Keratinocyte (primary cell): ENCODE measurements at regions not wholly inside any gene's neighbourhood (a gene's known extent, or its start where the extent isn't known, plus 50 kb on each side); places are given as distances from the start of the nearest gene placed in this dataset.

Source experiments
- DNase-seq: peaks from one replicate; pipeline ENCODE4 v3.0.0-alpha.2; 2011; ENCODE audit warnings: low read depth, missing footprints, low spot score
- FAIRE-seq: peaks from 2 replicates; lab custom pipeline; 2011; peaks lifted over from hg19 to GRCh38; lab: Jason Lieb, UNC
- H2AFZ ChIP-seq: 2 replicates; pipeline ENCODE4 v1.6.0; 2012; ENCODE audit warnings: low read length, control low read depth, inconsistent platforms; ENCODE audit not compliant: control insufficient read depth
- H3K27ac ChIP-seq: 2 replicates; pipeline ENCODE4 v1.5.1; 2011; ENCODE audit warnings: low read length; ENCODE audit not compliant: control insufficient read depth, insufficient read depth
- H3K27me3 ChIP-seq: 3 replicates; pipeline ENCODE4 v1.6.0; 2011; ENCODE audit warnings: low read length; ENCODE audit not compliant: control insufficient read depth, insufficient read depth; ENCODE audit errors: extremely low read depth
- H3K36me3 ChIP-seq, 2 experiments: 2 replicates in 1 of 2; 3 replicates in 1 of 2; pipeline ENCODE4 v1.5.1; 2011; ENCODE audit warnings: low read length in 2 of 2, mild to moderate bottlenecking in 1 of 2; ENCODE audit not compliant: control insufficient read depth in 2 of 2, insufficient read depth in 2 of 2; ENCODE audit errors: extremely low read depth in 1 of 2
- H3K4me1 ChIP-seq: 3 replicates; pipeline ENCODE4 v1.5.1; 2011; ENCODE audit warnings: low read length; ENCODE audit not compliant: control insufficient read depth, insufficient read depth; ENCODE audit errors: extremely low read depth
- H3K4me2 ChIP-seq: 3 replicates; pipeline ENCODE4 v1.6.0; 2011; ENCODE audit warnings: low read depth, low read length; ENCODE audit not compliant: control insufficient read depth, insufficient read depth; ENCODE audit errors: extremely low read depth
- H3K4me3 ChIP-seq, 3 experiments: fragments of 200-600 bp in 1 of 3; sonication (generic) in 1 of 3; 2 replicates in 2 of 3; 3 replicates in 1 of 3; pipeline ENCODE4 v1.5.1; 2011 to 2016; ENCODE audit warnings: low read length in 3 of 3, mild to moderate bottlenecking in 3 of 3, control low read depth in 2 of 3, inconsistent platforms in 1 of 3, low read depth in 1 of 3, mixed read lengths in 1 of 3, mixed run types in 1 of 3, moderate library complexity in 1 of 3; ENCODE audit not compliant: control insufficient read depth in 2 of 3, insufficient read depth in 2 of 3; ENCODE audit errors: extremely low read depth in 1 of 3
- H3K79me2 ChIP-seq: 2 replicates; pipeline ENCODE4 v1.6.0; 2012; ENCODE audit warnings: low read length; ENCODE audit not compliant: control insufficient read depth, insufficient read depth
- H3K9ac ChIP-seq: 3 replicates; pipeline ENCODE4 v1.6.0; 2011; ENCODE audit warnings: low read length; ENCODE audit not compliant: control insufficient read depth, insufficient read depth; ENCODE audit errors: extremely low read depth
- H3K9me1 ChIP-seq: 3 replicates; pipeline ENCODE4 v1.6.0; 2011; ENCODE audit warnings: low read length; ENCODE audit not compliant: control insufficient read depth, insufficient read depth; ENCODE audit errors: extremely low read depth
- H3K9me3 ChIP-seq: 2 replicates; pipeline ENCODE4 v1.5.1; 2012; ENCODE audit warnings: low read depth, low read length; ENCODE audit not compliant: control insufficient read depth
- H4K20me1 ChIP-seq: 3 replicates; pipeline ENCODE4 v1.6.0; 2011; ENCODE audit warnings: low read length; ENCODE audit not compliant: control insufficient read depth, insufficient read depth; ENCODE audit errors: extremely low read depth
- EZH2 ChIP-seq: IDR thresholded peaks from one replicate; pipeline ENCODE4 v1.6.1; 2012; ENCODE audit warnings: inconsistent platforms, mild to moderate bottlenecking, low read length, moderate library complexity
- dilution Hi-C: fragments of 300-500 bp; cut with MboI; formaldehyde crosslinking; loops from one replicate; pipeline ENCODE4 v1.7.0; 2020; ENCODE audit warnings: low sequenced_read_pairs; ENCODE audit not compliant: extremely low pct_ligation_motif_present
- TF ChIP-seq, protein P1 (sequence below), 3 experiments: IDR thresholded peaks in 1 of 3; conservative IDR thresholded peaks in 1 of 3; optimal IDR thresholded peaks in 1 of 3; 2 replicates in 2 of 3; 3 replicates in 1 of 3; pipeline versions ENCODE3 to v1.5.1; 2011; ENCODE audit warnings: low read length in 3 of 3, mild to moderate bottlenecking in 3 of 3, moderate library complexity in 2 of 3, control low read depth in 1 of 3, inconsistent platforms in 1 of 3; ENCODE audit not compliant: insufficient read depth in 2 of 3; ENCODE audit errors: extremely low read depth in 1 of 3

DNA sequence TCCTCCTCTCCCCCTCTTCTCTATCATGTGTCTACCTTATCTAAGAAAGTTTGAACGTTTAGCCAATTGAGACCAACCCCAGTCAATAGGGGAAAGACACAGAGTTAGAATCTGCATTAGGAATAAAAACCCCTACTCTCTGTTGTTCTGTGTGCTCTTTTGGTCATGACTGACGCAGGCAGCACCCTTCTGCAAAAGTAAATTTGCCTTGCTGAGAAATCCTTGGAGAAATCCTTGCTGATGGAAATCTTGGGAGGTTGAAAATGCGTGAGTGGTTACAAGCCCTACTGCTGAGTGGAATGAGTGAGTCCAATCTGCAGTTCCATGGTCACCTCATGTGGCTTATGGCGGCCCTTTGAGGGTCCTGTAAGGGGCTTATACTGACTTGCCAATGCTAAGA is 145.2 kb downstream of the AASDHPPT start:
- Histone ChIP-seq H4K20me1 (no peaks in the 10 kb centered on the region), H3K9me3 (peaks cover 6% of the 10 kb centered on the region), H3K4me2 (no peak overlapping the region), H3K9me1 (no peaks in the 10 kb centered on the region), H2AFZ (no peak overlapping the region), H3K9ac (no peak overlapping the region), H3K4me1 (no peaks in the 10 kb centered on the region), H3K27me3 (no peaks in the 10 kb centered on the region), H3K36me3 (no peaks in the 10 kb centered on the region), H3K4me3 (no peak overlapping the region), H3K79me2 (no peaks in the 10 kb centered on the region), H3K27ac (no peak overlapping the region)
- dilution Hi-C loops = no loop called here
- TF ChIP-seq, protein P1, sequence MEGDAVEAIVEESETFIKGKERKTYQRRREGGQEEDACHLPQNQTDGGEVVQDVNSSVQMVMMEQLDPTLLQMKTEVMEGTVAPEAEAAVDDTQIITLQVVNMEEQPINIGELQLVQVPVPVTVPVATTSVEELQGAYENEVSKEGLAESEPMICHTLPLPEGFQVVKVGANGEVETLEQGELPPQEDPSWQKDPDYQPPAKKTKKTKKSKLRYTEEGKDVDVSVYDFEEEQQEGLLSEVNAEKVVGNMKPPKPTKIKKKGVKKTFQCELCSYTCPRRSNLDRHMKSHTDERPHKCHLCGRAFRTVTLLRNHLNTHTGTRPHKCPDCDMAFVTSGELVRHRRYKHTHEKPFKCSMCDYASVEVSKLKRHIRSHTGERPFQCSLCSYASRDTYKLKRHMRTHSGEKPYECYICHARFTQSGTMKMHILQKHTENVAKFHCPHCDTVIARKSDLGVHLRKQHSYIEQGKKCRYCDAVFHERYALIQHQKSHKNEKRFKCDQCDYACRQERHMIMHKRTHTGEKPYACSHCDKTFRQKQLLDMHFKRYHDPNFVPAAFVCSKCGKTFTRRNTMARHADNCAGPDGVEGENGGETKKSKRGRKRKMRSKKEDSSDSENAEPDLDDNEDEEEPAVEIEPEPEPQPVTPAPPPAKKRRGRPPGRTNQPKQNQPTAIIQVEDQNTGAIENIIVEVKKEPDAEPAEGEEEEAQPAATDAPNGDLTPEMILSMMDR (optimal IDR thresholded peaks at IDR 0.05 in 1 of 3, IDR thresholded peaks at IDR 0.05 in 1 of 3, conservative IDR thresholded peaks at IDR 0.05 in 1 of 3; ENCODE audit: extremely low read depth in 1 of 3, insufficient read depth in 2 of 3, low read length in 3 of 3) = no peak
- no peak for TF ChIP-seq EZH2
- DNase-seq (no peak), FAIRE-seq (no peak)

DNA sequence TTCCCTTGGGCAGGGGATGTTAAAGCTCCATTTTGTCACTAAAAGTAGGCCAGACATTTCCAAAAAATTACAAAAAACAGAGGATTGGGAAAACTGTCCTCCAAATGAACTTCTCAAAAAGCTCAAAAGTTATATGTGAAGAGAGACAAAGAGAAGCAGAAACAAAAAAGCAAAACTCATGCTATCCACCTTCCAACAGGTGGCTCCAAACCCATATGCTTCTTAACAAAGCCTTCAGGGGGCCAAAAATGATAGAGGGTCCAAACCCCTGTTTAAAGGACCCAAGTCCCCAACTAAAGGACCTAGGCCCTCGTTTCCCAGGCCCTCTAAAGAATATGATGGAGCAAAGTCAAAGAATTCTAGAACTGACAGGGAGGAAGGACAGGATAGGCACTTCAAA is 146.7 kb downstream of the AASDHPPT start:
- TF ChIP-seq, protein P1 (optimal IDR thresholded peaks at IDR 0.05 in 1 of 3, IDR thresholded peaks at IDR 0.05 in 1 of 3, conservative IDR thresholded peaks at IDR 0.05 in 1 of 3; ENCODE audit: extremely low read depth in 1 of 3, insufficient read depth in 2 of 3, low read length in 3 of 3) = no peak
- TF ChIP-seq EZH2 = no peak
- dilution Hi-C loops = no loop called here
- Histone ChIP-seq H3K27me3 (no peaks in the 10 kb centered on the region), H3K9ac (no peak overlapping the region), H3K27ac (no peak overlapping the region), H2AFZ (no peak overlapping the region), H3K36me3 (no peaks in the 10 kb centered on the region), H3K4me2 (no peak overlapping the region), H3K9me1 (no peaks in the 10 kb centered on the region), H4K20me1 (no peaks in the 10 kb centered on the region), H3K4me3 (no peak overlapping the region), H3K4me1 (no peaks in the 10 kb centered on the region), H3K79me2 (no peaks in the 10 kb centered on the region), H3K9me3 (peaks cover 6% of the 10 kb centered on the region)
- FAIRE-seq = no peak
- DNase-seq = no peak
